Colonic mucosa (tissue), 4 donors: ENCODE measurements at regions not wholly inside any gene's neighbourhood (a gene's known extent, or its start where the extent isn't known, plus 50 kb on each side); places are given as distances from the start of the nearest gene placed in this dataset.

ENCODE experiments used
- DNase-seq: peaks from one replicate; pipeline ENCODE4 v3.0.0-alpha.2; 2020
- H3K27ac ChIP-seq: fragments of 200-600 bp; one replicate; pipeline ENCODE4 v1.8.0; 2021
- H3K27me3 ChIP-seq: fragments of 200-600 bp; one replicate; pipeline ENCODE4 v1.8.0; 2021
- H3K36me3 ChIP-seq: fragments of 200-600 bp; one replicate; pipeline ENCODE4 v1.8.0; 2021
- H3K4me1 ChIP-seq: fragments of 200-600 bp; one replicate; pipeline ENCODE4 v1.8.0; 2021; ENCODE audit warnings: mild to moderate bottlenecking
- H3K4me3 ChIP-seq: fragments of 200-600 bp; one replicate; pipeline ENCODE4 v1.8.0; 2021
- H3K9ac ChIP-seq, 2 donors: one replicate each; pipeline ENCODE4 v1.7.0; 2013; ENCODE audit warnings: control low read depth in 2 of 2, low read depth in 2 of 2, low read length in 2 of 2
- H3K9me3 ChIP-seq: fragments of 200-600 bp; one replicate; pipeline ENCODE4 v1.8.0; 2021
- intact Hi-C: fragments of 100-400 bp; cut with DNase I; formaldehyde crosslinking; loops from one replicate; pipeline ENCODE4 v1.14.1; 2022
- TF ChIP-seq, protein P1 (sequence below): fragments of 200-600 bp; IDR thresholded peaks from one replicate; pipeline ENCODE4 v1.8.0; 2022; ENCODE audit warnings: antibody characterized with exemption, mild to moderate bottlenecking
- donor health status: healthy.
- donor health status: DM: no; HTN: no; CAD: no.
- donor health status: DM: no; HTN: no; CAD: no.

DNA sequence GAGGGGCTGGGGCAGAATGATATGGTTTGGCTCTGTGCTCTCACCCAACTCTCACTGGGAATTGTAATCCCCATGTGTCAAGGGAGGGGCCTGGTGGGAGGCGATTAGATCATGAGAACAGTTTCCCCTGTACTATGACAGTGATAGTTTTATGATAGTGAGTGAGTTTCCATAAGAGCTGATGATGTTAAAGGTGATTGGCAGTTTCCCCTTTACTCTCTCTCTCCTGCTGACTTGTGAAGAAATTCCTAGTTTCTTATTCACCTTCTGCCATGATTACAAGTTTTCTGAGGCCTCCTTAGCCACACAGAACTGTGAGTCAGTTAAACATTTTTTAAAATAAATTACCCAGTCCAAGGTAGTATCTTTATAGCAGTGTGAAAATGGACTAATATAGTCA, 120.4 kb upstream of the CDH9 start:
- no peaks in the 10 kb centered on the region for H3K36me3 ChIP-seq
- H3K4me3 ChIP-seq, result no peak overlapping the region
- intact Hi-C loops, result no loop called here
- no peak overlapping the region for H3K27ac ChIP-seq
- no peaks in the 10 kb centered on the region for H3K27me3 ChIP-seq
- TF ChIP-seq, protein P1, sequence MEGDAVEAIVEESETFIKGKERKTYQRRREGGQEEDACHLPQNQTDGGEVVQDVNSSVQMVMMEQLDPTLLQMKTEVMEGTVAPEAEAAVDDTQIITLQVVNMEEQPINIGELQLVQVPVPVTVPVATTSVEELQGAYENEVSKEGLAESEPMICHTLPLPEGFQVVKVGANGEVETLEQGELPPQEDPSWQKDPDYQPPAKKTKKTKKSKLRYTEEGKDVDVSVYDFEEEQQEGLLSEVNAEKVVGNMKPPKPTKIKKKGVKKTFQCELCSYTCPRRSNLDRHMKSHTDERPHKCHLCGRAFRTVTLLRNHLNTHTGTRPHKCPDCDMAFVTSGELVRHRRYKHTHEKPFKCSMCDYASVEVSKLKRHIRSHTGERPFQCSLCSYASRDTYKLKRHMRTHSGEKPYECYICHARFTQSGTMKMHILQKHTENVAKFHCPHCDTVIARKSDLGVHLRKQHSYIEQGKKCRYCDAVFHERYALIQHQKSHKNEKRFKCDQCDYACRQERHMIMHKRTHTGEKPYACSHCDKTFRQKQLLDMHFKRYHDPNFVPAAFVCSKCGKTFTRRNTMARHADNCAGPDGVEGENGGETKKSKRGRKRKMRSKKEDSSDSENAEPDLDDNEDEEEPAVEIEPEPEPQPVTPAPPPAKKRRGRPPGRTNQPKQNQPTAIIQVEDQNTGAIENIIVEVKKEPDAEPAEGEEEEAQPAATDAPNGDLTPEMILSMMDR, result no peak
- no peak overlapping the region for H3K9ac ChIP-seq
- no peak for DNase-seq
- H3K9me3 ChIP-seq, result no peaks in the 10 kb centered on the region
- H3K4me1 ChIP-seq, result no peaks in the 10 kb centered on the region

DNA sequence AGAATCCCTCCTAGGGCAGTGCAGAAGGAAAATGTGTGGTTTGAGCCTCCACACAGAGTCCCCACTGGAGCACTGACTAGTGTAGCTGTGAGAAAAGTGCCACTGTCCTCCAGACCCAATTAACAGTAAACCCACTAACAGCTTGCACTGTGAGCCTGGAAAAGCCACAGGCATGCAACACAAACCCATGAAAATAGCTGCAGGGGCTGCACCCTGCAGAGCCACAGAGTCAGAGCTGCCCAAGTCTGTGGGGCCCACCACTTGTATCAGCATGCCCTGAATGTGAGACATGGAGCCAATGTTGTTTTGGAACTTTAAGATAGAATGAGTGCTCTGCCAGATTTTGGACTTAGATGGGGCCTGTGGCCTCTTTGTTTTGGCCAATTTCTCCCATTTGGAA, 119.8 kb upstream of the CDH9 start:
- Histone ChIP-seq H3K9me3 (no peaks in the 10 kb centered on the region), H3K4me3 (no peak overlapping the region), H3K27ac (no peak overlapping the region), H3K27me3 (no peaks in the 10 kb centered on the region), H3K4me1 (no peaks in the 10 kb centered on the region), H3K36me3 (no peaks in the 10 kb centered on the region), H3K9ac (no peak overlapping the region)
- intact Hi-C loops, result no loop called here
- no peak for DNase-seq
- TF ChIP-seq, protein P1, result no peak

DNA sequence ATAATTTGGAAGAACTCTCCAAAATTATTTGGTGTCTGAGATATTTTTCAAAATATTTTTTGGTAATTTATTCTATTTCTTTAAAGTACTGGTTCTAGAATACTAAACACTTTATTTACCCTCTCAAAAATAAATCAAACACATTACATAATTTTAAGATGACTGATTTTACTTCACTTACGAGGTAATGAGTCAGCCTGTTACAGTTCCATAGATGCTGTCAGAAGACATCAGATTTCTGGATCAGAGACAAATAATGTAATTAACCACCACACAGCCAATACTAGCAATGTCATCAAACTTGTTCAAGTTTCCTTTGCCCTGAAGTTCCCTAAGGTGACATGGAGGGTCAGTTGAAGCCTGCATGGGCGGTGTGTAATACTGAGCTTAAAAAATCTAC, 106.1 kb upstream of the CDH9 start:
- TF ChIP-seq, protein P1, result no peak
- no peak overlapping the region for H3K27ac ChIP-seq
- no peak overlapping the region for H3K4me3 ChIP-seq
- no peak for DNase-seq
- no peaks in the 10 kb centered on the region for H3K4me1 ChIP-seq
- H3K9ac ChIP-seq, result no peak overlapping the region
- intact Hi-C loops, result no loop called here
- no peaks in the 10 kb centered on the region for H3K9me3 ChIP-seq
- no peaks in the 10 kb centered on the region for H3K27me3 ChIP-seq
- H3K36me3 ChIP-seq, result no peaks in the 10 kb centered on the region

DNA sequence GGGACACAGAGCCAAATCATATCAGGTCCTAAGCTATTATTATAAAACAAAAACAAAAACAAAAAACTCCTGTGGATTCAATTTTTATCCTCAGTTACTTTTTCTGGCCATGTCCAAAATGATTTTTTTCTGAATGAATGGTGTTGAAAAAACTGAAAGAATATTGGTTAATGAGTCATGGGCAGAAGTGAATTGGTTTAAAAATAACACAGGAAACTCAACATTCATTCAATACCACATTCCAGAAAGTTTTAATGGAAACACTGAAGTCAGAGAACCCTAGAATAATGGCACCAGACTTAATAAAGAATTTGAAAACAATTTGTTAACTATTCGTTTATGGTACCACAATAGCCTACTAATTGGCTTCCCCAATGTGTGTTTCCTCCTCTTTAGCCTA, 102.4 kb upstream of the CDH9 start:
- Histone ChIP-seq H3K36me3 (no peaks in the 10 kb centered on the region), H3K27me3 (no peaks in the 10 kb centered on the region), H3K27ac (no peak overlapping the region), H3K4me3 (no peak overlapping the region), H3K9ac (no peak overlapping the region), H3K9me3 (no peaks in the 10 kb centered on the region), H3K4me1 (no peaks in the 10 kb centered on the region)
- intact Hi-C loops, result no loop called here
- TF ChIP-seq, protein P1, result no peak
- no peak for DNase-seq

DNA sequence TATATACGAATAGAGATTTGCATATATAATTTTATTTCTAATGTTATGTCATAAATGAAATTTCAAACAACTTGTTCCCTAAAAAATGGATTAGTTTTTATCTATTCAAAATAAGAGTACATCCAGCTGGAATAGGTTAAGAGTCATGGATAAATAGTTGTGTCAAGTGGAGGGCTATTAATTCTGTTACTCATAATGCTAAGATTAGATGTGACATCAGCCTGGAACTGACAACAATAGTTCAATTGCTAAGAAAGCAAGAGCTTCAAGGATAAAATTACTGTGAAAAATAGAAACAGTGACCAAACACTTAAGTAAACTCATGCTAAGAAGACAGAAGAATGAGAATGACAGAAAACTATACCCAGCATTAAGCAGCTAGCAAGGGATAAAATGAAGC, 92.2 kb upstream of the CDH9 start:
- TF ChIP-seq, protein P1, result no peak
- Histone ChIP-seq H3K27ac (no peak overlapping the region), H3K27me3 (no peaks in the 10 kb centered on the region), H3K4me3 (no peak overlapping the region), H3K36me3 (no peaks in the 10 kb centered on the region), H3K9me3 (no peaks in the 10 kb centered on the region), H3K9ac (no peak overlapping the region), H3K4me1 (no peaks in the 10 kb centered on the region)
- no peak for DNase-seq
- intact Hi-C loops, result no loop called here

DNA sequence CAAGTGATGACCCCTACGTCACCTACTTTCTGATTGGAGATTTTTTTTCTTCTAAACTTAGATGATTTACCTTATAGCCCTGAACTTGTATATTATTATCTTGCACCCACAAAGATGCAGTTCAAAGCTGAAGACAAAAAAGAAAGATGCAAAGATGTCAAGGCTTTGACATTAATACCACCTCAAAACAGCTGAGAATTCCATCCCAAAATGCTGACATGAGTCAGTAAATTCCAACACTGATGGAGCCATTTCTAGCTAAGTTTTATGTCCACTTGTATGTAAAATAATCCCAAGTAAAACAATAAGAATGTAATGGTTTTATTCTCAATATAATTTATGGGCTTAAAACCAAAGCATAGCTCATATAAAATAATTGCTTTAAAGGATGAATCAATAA, 91.5 kb upstream of the CDH9 start:
- Histone ChIP-seq H3K4me1 (no peaks in the 10 kb centered on the region), H3K27ac (no peak overlapping the region), H3K36me3 (no peaks in the 10 kb centered on the region), H3K27me3 (no peaks in the 10 kb centered on the region), H3K9ac (no peak overlapping the region), H3K9me3 (no peaks in the 10 kb centered on the region), H3K4me3 (no peak overlapping the region)
- TF ChIP-seq, protein P1, result no peak
- intact Hi-C loops, result no loop called here
- DNase-seq, result no peak
